GM12892 (cell line): ENCODE measurements at regions not wholly inside any gene's neighbourhood (a gene's known extent, or its start where the extent isn't known, plus 50 kb on each side); places are given as distances from the start of the nearest gene placed in this dataset.

Source experiments
- POLR2A ChIP-seq: IDR thresholded peaks from 2 replicates; pipeline ENCODE4 v1.6.1; 2011; ENCODE audit warnings: low read depth, low read length, control low read depth
- POLR2AphosphoS5 ChIP-seq: IDR thresholded peaks from 2 replicates; pipeline ENCODE4 v1.6.1; 2011; ENCODE audit warnings: low read depth, low read length, control low read depth

GRCh38 chr4:66169341-66169740 is 499.1 kb upstream of the EPHA5 start:
- TF ChIP-seq POLR2A (no peak), POLR2AphosphoS5 (no peak)
